IPS-NIHi11 (cell line): ENCODE measurements at regions not wholly inside any gene's neighbourhood (a gene's known extent, or its start where the extent isn't known, plus 50 kb on each side); places are given as distances from the start of the nearest gene placed in this dataset.

Experiments used
- DNase-seq: peaks from one replicate; pipeline ENCODE4 v3.0.0; 2012; ENCODE audit warnings: mixed read lengths, low spot score

- DNase-seq: no peak
Observed at GRCh38 chr14:85974602-85975001, 444.7 kb downstream of the FLRT2 start.

GRCh38 chr14:85963486-85963885 is 433.5 kb downstream of the FLRT2 start:
- DNase-seq: no peak

- DNase-seq: no peak
Observed at GRCh38 chr14:85960756-85961155, 430.8 kb downstream of the FLRT2 start.

- DNase-seq: no peak
Observed at GRCh38 chr14:85959063-85959462, 429.1 kb downstream of the FLRT2 start.

GRCh38 chr14:85958069-85958468 is 428.1 kb downstream of the FLRT2 start:
- no peak for DNase-seq

- DNase-seq: no peak
Observed at GRCh38 chr14:85953265-85953664, 423.3 kb downstream of the FLRT2 start.

- no peak for DNase-seq
Observed at GRCh38 chr14:85948153-85948552, 418.2 kb downstream of the FLRT2 start.

- DNase-seq: no peak
Observed at GRCh38 chr14:85947461-85948139, 417.7 kb downstream of the FLRT2 start.

- DNase-seq: no peak
Observed at GRCh38 chr14:85943192-85943591, 413.2 kb downstream of the FLRT2 start.

- no peak for DNase-seq
Observed at GRCh38 chr14:85934886-85935254, 404.9 kb downstream of the FLRT2 start.

GRCh38 chr14:85934123-85934885 is 404.4 kb downstream of the FLRT2 start:
- DNase-seq: no peak

- DNase-seq: no peak
Observed at GRCh38 chr14:85921241-85921640, 391.3 kb downstream of the FLRT2 start.

GRCh38 chr14:85917716-85918115 is 387.8 kb downstream of the FLRT2 start:
- DNase-seq: no peak

GRCh38 chr14:85915711-85916110 is 385.8 kb downstream of the FLRT2 start:
- no peak for DNase-seq

GRCh38 chr14:85912141-85912540 is 382.2 kb downstream of the FLRT2 start:
- no peak for DNase-seq

GRCh38 chr14:85911044-85911443 is 381.1 kb downstream of the FLRT2 start:
- no peak for DNase-seq

GRCh38 chr14:85909581-85909980 is 379.6 kb downstream of the FLRT2 start:
- DNase-seq: no peak

- no peak for DNase-seq
Observed at GRCh38 chr14:85907536-85907935, 377.6 kb downstream of the FLRT2 start.

GRCh38 chr14:85897808-85898207 is 367.9 kb downstream of the FLRT2 start:
- DNase-seq: no peak

- DNase-seq: no peak
Observed at GRCh38 chr14:85895603-85896002, 365.7 kb downstream of the FLRT2 start.

GRCh38 chr14:85892251-85892650 is 362.3 kb downstream of the FLRT2 start:
- DNase-seq: no peak

- DNase-seq: no peak
Observed at GRCh38 chr14:85883966-85884365, 354.0 kb downstream of the FLRT2 start.

GRCh38 chr14:85883101-85883500 is 353.2 kb downstream of the FLRT2 start:
- DNase-seq: no peak

GRCh38 chr14:85881935-85882334 is 352.0 kb downstream of the FLRT2 start:
- DNase-seq: no peak
